ENCODE measurements at regions not wholly inside any gene's neighbourhood (a gene's known extent, or its start where the extent isn't known, plus 50 kb on each side); places are given as distances from the start of the nearest gene placed in this dataset.

DNA sequence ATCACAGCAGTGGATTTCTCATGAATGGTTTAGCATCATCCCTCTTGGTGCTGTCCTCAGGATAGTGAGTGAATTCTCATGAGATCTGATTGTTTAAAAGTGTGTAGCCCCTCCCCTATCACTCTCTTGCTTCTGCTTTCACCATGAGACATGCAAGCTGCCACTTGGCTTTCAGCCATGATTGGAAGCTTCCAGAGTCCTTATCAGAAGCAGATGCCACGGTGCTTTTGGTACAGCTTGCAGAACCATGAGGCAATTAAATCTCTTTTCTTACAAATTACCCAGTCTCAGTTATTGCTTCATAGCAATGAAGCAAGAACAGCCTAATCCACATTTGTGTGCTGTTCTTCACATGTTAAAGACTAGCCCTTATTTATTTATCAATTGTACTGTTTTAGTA is 495.2 kb upstream of the EPHA6 start:
- intact Hi-C loops (cut with micrococcal nuclease) (no loop called here), in situ Hi-C loops (cut with MboI) (no loop called here)
- H3K79me2 ChIP-seq (ENCODE audit: control insufficient read depth, insufficient read depth, low read length) = no peaks in the 10 kb centered on the region
- H3K9me1 ChIP-seq (ENCODE audit: control insufficient read depth, insufficient read depth, low read length) = no peaks in the 10 kb centered on the region
- H3K36me3 ChIP-seq (ENCODE audit: control insufficient read depth, insufficient read depth, low read length) = no peaks in the 10 kb centered on the region
- no TSS peak for BruUV-seq (replicated peaks)
- POLR2A ChIA-PET = no interaction called here
- 0% methylated on average over 1 of the region's 1 CpG for WGBS (ENCODE audit: insufficient coverage, low coverage, missing lambda C conversion rate)
- H3K4me3 ChIP-seq = no peak overlapping the region
- no peak overlapping the region for H3K4me2 ChIP-seq (ENCODE audit: insufficient read depth, low read length)
- TF ChIP-seq, protein P1, sequence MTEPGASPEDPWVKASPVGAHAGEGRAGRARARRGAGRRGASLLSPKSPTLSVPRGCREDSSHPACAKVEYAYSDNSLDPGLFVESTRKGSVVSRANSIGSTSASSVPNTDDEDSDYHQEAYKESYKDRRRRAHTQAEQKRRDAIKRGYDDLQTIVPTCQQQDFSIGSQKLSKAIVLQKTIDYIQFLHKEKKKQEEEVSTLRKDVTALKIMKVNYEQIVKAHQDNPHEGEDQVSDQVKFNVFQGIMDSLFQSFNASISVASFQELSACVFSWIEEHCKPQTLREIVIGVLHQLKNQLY (CRISPR knock-in tag; conservative IDR thresholded peaks at IDR 0.05) = no peak
- TF ChIP-seq ZNF57 (CRISPR knock-in tag; IDR thresholded peaks at IDR 0.05) = no peak
- no peak for TF ChIP-seq PHB2 (IDR thresholded peaks at IDR 0.05; ENCODE audit: low read depth)
- DNase-seq (ENCODE audit: extremely low read depth in 1 of 4, low spot score in 3 of 4) = no peak
- H4K20me1 ChIP-seq (replicated peaks; ENCODE audit: control insufficient read depth, insufficient read depth, low read length) = no peaks in the 10 kb centered on the region
- no peaks in the 10 kb centered on the region for H3K9me3 ChIP-seq (replicated peaks; ENCODE audit: control insufficient read depth, insufficient read depth, low read depth, low read length)
- no peak overlapping the region for H3K9ac ChIP-seq (ENCODE audit: insufficient read depth in 1 of 2, low read depth in 2 of 2, low read length in 2 of 2)
- no peaks in the 10 kb centered on the region for H3K4me1 ChIP-seq (replicated peaks in 1 of 2; ENCODE audit: control insufficient read depth in 2 of 2, insufficient read depth in 2 of 2, low read length in 2 of 2)
- ATAC-seq = no peak
- no peaks in the 10 kb centered on the region for H3K27me3 ChIP-seq (ENCODE audit: control insufficient read depth in 2 of 2, insufficient read depth in 2 of 2, low read length in 2 of 2)
- no peak overlapping the region for H3K27ac ChIP-seq (ENCODE audit: extremely low read depth, low read depth, low read length)
- no peak overlapping the region for H2AFZ ChIP-seq (ENCODE audit: low read depth, low read length)
- CTCF ChIA-PET (ENCODE audit: low intra/inter-chr PET ratio) = no interaction called here
- FAIRE-seq = no peak

DNA sequence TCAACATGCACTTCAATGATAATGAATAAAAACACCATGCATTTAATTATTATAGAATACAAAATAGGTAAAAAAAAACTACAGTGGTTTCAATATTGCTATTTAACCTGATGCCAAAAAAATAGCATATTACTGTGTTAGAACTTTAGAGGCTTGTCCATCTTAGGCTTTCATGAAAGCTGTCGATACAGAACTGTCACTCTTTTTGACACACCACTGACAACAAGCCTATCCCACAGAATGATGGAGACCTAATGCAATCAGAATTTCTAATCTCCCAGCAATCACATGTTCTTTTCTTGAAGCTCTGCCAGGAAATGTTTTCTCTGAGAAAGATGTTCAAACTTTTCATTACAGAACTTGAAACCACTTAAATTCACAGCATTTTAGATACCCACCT is 490.3 kb upstream of the EPHA6 start:
- CTCF ChIA-PET (ENCODE audit: low intra/inter-chr PET ratio) = no interaction called here
- H3K4me1 ChIP-seq (replicated peaks in 1 of 2; ENCODE audit: control insufficient read depth in 2 of 2, insufficient read depth in 2 of 2, low read length in 2 of 2) = no peaks in the 10 kb centered on the region
- H3K4me2 ChIP-seq (ENCODE audit: insufficient read depth, low read length) = no peak overlapping the region
- no peaks in the 10 kb centered on the region for H3K27me3 ChIP-seq (ENCODE audit: control insufficient read depth in 2 of 2, insufficient read depth in 2 of 2, low read length in 2 of 2)
- ATAC-seq (no peak), FAIRE-seq (no peak), DNase-seq (ENCODE audit: extremely low read depth in 1 of 4, low spot score in 3 of 4) (no peak)
- in situ Hi-C loops (cut with MboI) (no loop called here), intact Hi-C loops (cut with micrococcal nuclease) (no loop called here)
- H3K4me3 ChIP-seq = no peak overlapping the region
- no peak overlapping the region for H3K27ac ChIP-seq (ENCODE audit: extremely low read depth, low read depth, low read length)
- POLR2A ChIA-PET = no interaction called here
- no peaks in the 10 kb centered on the region for H3K36me3 ChIP-seq (ENCODE audit: control insufficient read depth, insufficient read depth, low read length)
- no TSS peak for BruUV-seq (replicated peaks)
- H4K20me1 ChIP-seq (replicated peaks; ENCODE audit: control insufficient read depth, insufficient read depth, low read length) = no peaks in the 10 kb centered on the region
- H3K9me3 ChIP-seq (replicated peaks; ENCODE audit: control insufficient read depth, insufficient read depth, low read depth, low read length) = no peaks in the 10 kb centered on the region
- 0% methylated on average over 1 of the region's 1 CpG for WGBS (ENCODE audit: insufficient coverage, low coverage, missing lambda C conversion rate)
- H3K79me2 ChIP-seq (ENCODE audit: control insufficient read depth, insufficient read depth, low read length) = no peaks in the 10 kb centered on the region
- H2AFZ ChIP-seq (ENCODE audit: low read depth, low read length) = no peak overlapping the region
- no peaks in the 10 kb centered on the region for H3K9me1 ChIP-seq (ENCODE audit: control insufficient read depth, insufficient read depth, low read length)
- H3K9ac ChIP-seq (ENCODE audit: insufficient read depth in 1 of 2, low read depth in 2 of 2, low read length in 2 of 2) = no peak overlapping the region
- TF ChIP-seq, protein P2, sequence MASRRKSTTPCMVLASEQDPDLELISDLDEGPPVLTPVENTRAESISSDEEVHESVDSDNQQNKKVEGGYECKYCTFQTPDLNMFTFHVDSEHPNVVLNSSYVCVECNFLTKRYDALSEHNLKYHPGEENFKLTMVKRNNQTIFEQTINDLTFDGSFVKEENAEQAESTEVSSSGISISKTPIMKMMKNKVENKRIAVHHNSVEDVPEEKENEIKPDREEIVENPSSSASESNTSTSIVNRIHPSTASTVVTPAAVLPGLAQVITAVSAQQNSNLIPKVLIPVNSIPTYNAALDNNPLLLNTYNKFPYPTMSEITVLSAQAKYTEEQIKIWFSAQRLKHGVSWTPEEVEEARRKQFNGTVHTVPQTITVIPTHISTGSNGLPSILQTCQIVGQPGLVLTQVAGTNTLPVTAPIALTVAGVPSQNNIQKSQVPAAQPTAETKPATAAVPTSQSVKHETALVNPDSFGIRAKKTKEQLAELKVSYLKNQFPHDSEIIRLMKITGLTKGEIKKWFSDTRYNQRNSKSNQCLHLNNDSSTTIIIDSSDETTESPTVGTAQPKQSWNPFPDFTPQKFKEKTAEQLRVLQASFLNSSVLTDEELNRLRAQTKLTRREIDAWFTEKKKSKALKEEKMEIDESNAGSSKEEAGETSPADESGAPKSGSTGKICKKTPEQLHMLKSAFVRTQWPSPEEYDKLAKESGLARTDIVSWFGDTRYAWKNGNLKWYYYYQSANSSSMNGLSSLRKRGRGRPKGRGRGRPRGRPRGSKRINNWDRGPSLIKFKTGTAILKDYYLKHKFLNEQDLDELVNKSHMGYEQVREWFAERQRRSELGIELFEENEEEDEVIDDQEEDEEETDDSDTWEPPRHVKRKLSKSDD (conservative IDR thresholded peaks at IDR 0.05; ENCODE audit: low read length) = no peak

All from K562 (cell line).